ENCODE measurements at regions not wholly inside any gene's neighbourhood (a gene's known extent, or its start where the extent isn't known, plus 50 kb on each side); places are given as distances from the start of the nearest gene placed in this dataset.
"Not testable (repeated sequence)": the region's sequence is repeated elsewhere in the genome, so short reads cannot be mapped to it uniquely, and the experiment has no call there.

DNA sequence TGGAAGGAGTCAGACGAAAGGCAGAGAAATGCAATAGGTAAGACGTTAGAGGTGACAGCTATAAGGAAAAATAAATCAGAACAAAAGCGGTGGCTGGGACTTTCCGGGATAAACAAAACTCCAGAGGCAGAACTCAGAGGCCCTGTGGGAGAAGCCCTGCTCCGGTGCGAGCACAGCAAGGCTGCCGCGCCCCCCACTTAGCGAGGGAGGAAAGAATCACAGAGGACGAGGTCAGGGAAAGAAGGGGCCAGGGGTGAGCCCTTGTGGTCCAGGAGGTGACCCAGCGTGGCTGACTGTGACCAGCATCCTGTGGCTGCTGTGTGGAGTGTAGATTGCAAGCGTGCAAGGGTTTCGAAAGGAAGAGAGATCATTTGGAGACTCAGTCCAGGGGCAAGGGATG lies 591.8 kb upstream of the ADARB2 start:
- intact Hi-C loops (cut with micrococcal nuclease), result no loop called here
- WGBS (ENCODE audit: insufficient coverage), result 89% methylated on average over 13 of the region's 13 CpGs
- Mint-ChIP-seq H3K27ac (no peak overlapping the region), H3K9me3 (ENCODE audit: insufficient read depth) (no peaks in the 10 kb centered on the region), H3K4me1 (no peaks in the 10 kb centered on the region), H3K4me3 (no peak overlapping the region), H3K27me3 (no peaks in the 10 kb centered on the region)
- H2AFZ ChIP-seq (ENCODE audit: insufficient read depth, low read depth, low read length, poor library complexity, severe bottlenecking), result no peak overlapping the region
- no peak for ATAC-seq (ENCODE audit: low read depth)
- ChIA-PET CTCF (no interaction called here), POLR2A (no interaction called here)
- TF ChIP-seq EZH2 (IDR thresholded peaks at IDR 0.05; ENCODE audit: borderline replicate concordance, insufficient read depth, low read depth, low read length, poor library complexity, severe bottlenecking), result no peak
- TF ChIP-seq, protein P1, sequence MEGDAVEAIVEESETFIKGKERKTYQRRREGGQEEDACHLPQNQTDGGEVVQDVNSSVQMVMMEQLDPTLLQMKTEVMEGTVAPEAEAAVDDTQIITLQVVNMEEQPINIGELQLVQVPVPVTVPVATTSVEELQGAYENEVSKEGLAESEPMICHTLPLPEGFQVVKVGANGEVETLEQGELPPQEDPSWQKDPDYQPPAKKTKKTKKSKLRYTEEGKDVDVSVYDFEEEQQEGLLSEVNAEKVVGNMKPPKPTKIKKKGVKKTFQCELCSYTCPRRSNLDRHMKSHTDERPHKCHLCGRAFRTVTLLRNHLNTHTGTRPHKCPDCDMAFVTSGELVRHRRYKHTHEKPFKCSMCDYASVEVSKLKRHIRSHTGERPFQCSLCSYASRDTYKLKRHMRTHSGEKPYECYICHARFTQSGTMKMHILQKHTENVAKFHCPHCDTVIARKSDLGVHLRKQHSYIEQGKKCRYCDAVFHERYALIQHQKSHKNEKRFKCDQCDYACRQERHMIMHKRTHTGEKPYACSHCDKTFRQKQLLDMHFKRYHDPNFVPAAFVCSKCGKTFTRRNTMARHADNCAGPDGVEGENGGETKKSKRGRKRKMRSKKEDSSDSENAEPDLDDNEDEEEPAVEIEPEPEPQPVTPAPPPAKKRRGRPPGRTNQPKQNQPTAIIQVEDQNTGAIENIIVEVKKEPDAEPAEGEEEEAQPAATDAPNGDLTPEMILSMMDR (IDR thresholded peaks at IDR 0.05), result no peak
- H3K36me3 ChIP-seq (replicated peaks in 1 of 2; ENCODE audit: control extremely low read depth in 1 of 2, control insufficient read depth in 1 of 2, extremely low read depth in 1 of 2, insufficient read depth in 2 of 2, low read length in 1 of 2), result no peaks in the 10 kb centered on the region
- peaks cover 0 to 2% (median 0%) of the 10 kb centered on the region in 3 donors for H3K9me3 ChIP-seq (ENCODE audit: control extremely low read depth in 1 of 3, control insufficient read depth in 2 of 3, insufficient read depth in 1 of 3, low read length in 2 of 3)
- no peak for DNase-seq
- H3K27ac ChIP-seq (ENCODE audit: low read length in 2 of 2), result no peak overlapping the region
- no peak overlapping the region for H3K9ac ChIP-seq (ENCODE audit: low read length)
- no peaks in the 10 kb centered on the region for H3K4me1 ChIP-seq (ENCODE audit: control insufficient read depth in 2 of 2, insufficient read depth in 2 of 2, low read length in 2 of 2)
- H3K79me2 ChIP-seq (ENCODE audit: control insufficient read depth, insufficient read depth, low read length), result no peaks in the 10 kb centered on the region
- no peak overlapping the region for H3K4me3 ChIP-seq (ENCODE audit: control extremely low read depth in 1 of 5, extremely low read depth in 1 of 5, insufficient read depth in 1 of 5, low read depth in 2 of 5, low read length in 4 of 5)
- no peaks in the 10 kb centered on the region for H4K20me1 ChIP-seq (ENCODE audit: control insufficient read depth, insufficient read depth, low read length, poor library complexity, severe bottlenecking)
- no peak overlapping the region for H3K4me2 ChIP-seq (replicated peaks; ENCODE audit: low read depth, low read length, poor library complexity, severe bottlenecking)
- no peaks in the 10 kb centered on the region for H3K27me3 ChIP-seq (replicated peaks in 1 of 4; ENCODE audit: control extremely low read depth in 1 of 4, control insufficient read depth in 3 of 4, insufficient read depth in 4 of 4, low read length in 3 of 4)

DNA sequence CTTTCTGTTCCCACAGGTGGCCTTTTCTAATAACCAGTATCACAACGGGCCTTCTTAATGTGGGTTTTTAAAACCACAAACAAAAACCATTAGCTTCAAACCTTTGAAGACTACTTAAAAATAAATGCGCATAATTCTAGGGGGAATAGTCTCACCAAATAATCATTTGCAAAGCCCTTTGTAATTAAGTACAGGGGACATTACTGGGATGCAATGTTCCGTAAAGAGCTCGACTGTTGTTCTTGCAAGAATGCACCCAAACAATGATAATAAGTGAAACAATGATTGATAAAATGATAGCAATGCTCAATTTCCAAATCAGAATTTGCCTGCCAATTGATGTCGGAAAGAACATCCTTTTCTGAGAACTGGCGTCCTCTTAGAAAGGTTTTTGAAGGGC lies 589.1 kb upstream of the ADARB2 start:
- Mint-ChIP-seq H3K27me3 (no peaks in the 10 kb centered on the region), H3K4me3 (no peak overlapping the region), H3K9me3 (ENCODE audit: insufficient read depth) (no peaks in the 10 kb centered on the region), H3K4me1 (no peaks in the 10 kb centered on the region), H3K27ac (no peak overlapping the region)
- Histone ChIP-seq H3K4me3 (ENCODE audit: control extremely low read depth in 1 of 5, extremely low read depth in 1 of 5, insufficient read depth in 1 of 5, low read depth in 2 of 5, low read length in 4 of 5) (no peak overlapping the region), H3K9me3 (ENCODE audit: control extremely low read depth in 1 of 3, control insufficient read depth in 2 of 3, insufficient read depth in 1 of 3, low read length in 2 of 3) (no peaks in the 10 kb centered on the region), H3K4me1 (ENCODE audit: control insufficient read depth in 2 of 2, insufficient read depth in 2 of 2, low read length in 2 of 2) (no peaks in the 10 kb centered on the region), H3K27ac (ENCODE audit: low read length in 2 of 2) (no peak overlapping the region), H4K20me1 (ENCODE audit: control insufficient read depth, insufficient read depth, low read length, poor library complexity, severe bottlenecking) (no peaks in the 10 kb centered on the region), H2AFZ (ENCODE audit: insufficient read depth, low read depth, low read length, poor library complexity, severe bottlenecking) (no peak overlapping the region), H3K79me2 (ENCODE audit: control insufficient read depth, insufficient read depth, low read length) (no peaks in the 10 kb centered on the region), H3K36me3 (replicated peaks in 1 of 2; ENCODE audit: control extremely low read depth in 1 of 2, control insufficient read depth in 1 of 2, extremely low read depth in 1 of 2, insufficient read depth in 2 of 2, low read length in 1 of 2) (no peaks in the 10 kb centered on the region), H3K27me3 (replicated peaks in 1 of 4; ENCODE audit: control extremely low read depth in 1 of 4, control insufficient read depth in 3 of 4, insufficient read depth in 4 of 4, low read length in 3 of 4) (no peaks in the 10 kb centered on the region), H3K4me2 (replicated peaks; ENCODE audit: low read depth, low read length, poor library complexity, severe bottlenecking) (no peak overlapping the region), H3K9ac (ENCODE audit: low read length) (no peak overlapping the region)
- POLR2A ChIA-PET, result no interaction called here
- DNase-seq (no peak), ATAC-seq (ENCODE audit: low read depth) (no peak)
- TF ChIP-seq EZH2 (IDR thresholded peaks at IDR 0.05; ENCODE audit: borderline replicate concordance, insufficient read depth, low read depth, low read length, poor library complexity, severe bottlenecking), result no peak
- TF ChIP-seq, protein P1 (IDR thresholded peaks at IDR 0.05), result no peak
- WGBS (ENCODE audit: insufficient coverage), result 90% methylated on average over 2 of the region's 6 CpGs
- intact Hi-C loops (cut with micrococcal nuclease), result no loop called here
- CTCF ChIA-PET, result no interaction called here

DNA sequence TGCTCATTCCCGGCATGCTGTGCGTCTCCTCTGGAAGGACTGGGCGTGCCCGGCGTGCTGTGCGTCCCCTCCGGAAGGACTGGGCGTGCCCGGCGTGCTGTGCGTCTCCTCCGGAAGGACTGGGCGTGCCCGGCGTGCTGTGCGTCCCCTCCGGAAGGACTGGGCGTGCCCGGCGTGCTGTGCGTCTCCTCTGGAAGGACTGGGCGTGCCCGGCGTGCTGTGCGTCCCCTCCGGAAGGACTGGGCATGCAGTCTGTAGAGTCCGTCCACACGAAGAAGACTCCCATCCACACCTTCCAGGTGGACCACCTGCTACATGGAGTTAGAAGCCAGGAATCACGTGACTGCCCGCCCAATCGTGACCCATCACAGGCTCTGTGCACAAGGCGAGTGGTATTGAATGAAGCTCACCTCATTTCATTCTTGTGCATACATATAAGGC lies 577.7 kb upstream of the ADARB2 start:
- H4K20me1 ChIP-seq (ENCODE audit: control insufficient read depth, insufficient read depth, low read length, poor library complexity, severe bottlenecking); CTCF ChIA-PET; H3K79me2 ChIP-seq (ENCODE audit: control insufficient read depth, insufficient read depth, low read length); H3K27me3 ChIP-seq (replicated peaks in 1 of 4; ENCODE audit: control extremely low read depth in 1 of 4, control insufficient read depth in 3 of 4, insufficient read depth in 4 of 4, low read length in 3 of 4); H3K4me3 ChIP-seq (ENCODE audit: control extremely low read depth in 1 of 5, extremely low read depth in 1 of 5, insufficient read depth in 1 of 5, low read depth in 2 of 5, low read length in 4 of 5); H3K36me3 ChIP-seq (replicated peaks in 1 of 2; ENCODE audit: control extremely low read depth in 1 of 2, control insufficient read depth in 1 of 2, extremely low read depth in 1 of 2, insufficient read depth in 2 of 2, low read length in 1 of 2); ATAC-seq (ENCODE audit: low read depth); H3K27ac Mint-ChIP-seq; H2AFZ ChIP-seq (ENCODE audit: insufficient read depth, low read depth, low read length, poor library complexity, severe bottlenecking); H3K4me3 Mint-ChIP-seq; DNase-seq; H3K9me3 Mint-ChIP-seq (ENCODE audit: insufficient read depth); POLR2A ChIA-PET; H3K27ac ChIP-seq (ENCODE audit: low read length in 2 of 2); H3K4me1 Mint-ChIP-seq; intact Hi-C loops (cut with micrococcal nuclease); H3K27me3 Mint-ChIP-seq; H3K9ac ChIP-seq (ENCODE audit: low read length); H3K4me1 ChIP-seq (ENCODE audit: control insufficient read depth in 2 of 2, insufficient read depth in 2 of 2, low read length in 2 of 2); H3K4me2 ChIP-seq (replicated peaks; ENCODE audit: low read depth, low read length, poor library complexity, severe bottlenecking): not testable (repeated sequence)
- H3K9me3 ChIP-seq (ENCODE audit: control extremely low read depth in 1 of 3, control insufficient read depth in 2 of 3, insufficient read depth in 1 of 3, low read length in 2 of 3), result peaks cover 0 to 17% (median 1%) of the 10 kb centered on the region in 3 donors
- 96% methylated on average over 15 of the region's 32 CpGs for WGBS (ENCODE audit: insufficient coverage)

Measured in B cell (primary cell).